ENCODE measurements at regions not wholly inside any gene's neighbourhood (a gene's known extent, or its start where the extent isn't known, plus 50 kb on each side); places are given as distances from the start of the nearest gene placed in this dataset.

GRCh38 chr2:67851016-67851415, 211.8 kb downstream of the C1D start:
- Mint-ChIP-seq H3K4me3 (no peak overlapping the region), H3K27me3 (ENCODE audit: low read depth in 3 of 3) (peaks cover 0 to 7% (median 5%) of the 10 kb centered on the region in 3 donors)
- no peak for DNase-seq

GRCh38 chr2:67851956-67852824, 210.6 kb downstream of the C1D start:
- H3K9ac ChIP-seq (ENCODE audit: insufficient read depth, low read length, poor library complexity, severe bottlenecking): no peak overlapping the region
- H3K4me3 ChIP-seq (replicated peaks in 1 of 3; ENCODE audit: low read depth in 2 of 3, low read length in 3 of 3): no peak overlapping the region
- intact Hi-C loops (cut with micrococcal nuclease): no loop called here
- no peaks in the 10 kb centered on the region for H3K36me3 ChIP-seq (replicated peaks in 1 of 2; ENCODE audit: control insufficient read depth in 1 of 2, insufficient read depth in 2 of 2, low read length in 2 of 2)
- no peak for DNase-seq
- no peaks in the 10 kb centered on the region for H3K4me1 Mint-ChIP-seq
- no peak overlapping the region for H3K27ac ChIP-seq (ENCODE audit: low read depth in 1 of 2, low read length in 2 of 2)
- no peak overlapping the region for H3K4me3 Mint-ChIP-seq
- H3K27me3 ChIP-seq (ENCODE audit: control insufficient read depth in 2 of 2, insufficient read depth in 2 of 2, low read length in 2 of 2): peaks cover 2% of the 10 kb centered on the region in 2 donors
- H2AFZ ChIP-seq (ENCODE audit: insufficient read depth, low read depth, low read length, poor library complexity, severe bottlenecking): no peak overlapping the region
- H3K36me3 Mint-ChIP-seq: no peaks in the 10 kb centered on the region
- no peaks in the 10 kb centered on the region for H3K4me1 ChIP-seq (ENCODE audit: control insufficient read depth in 1 of 2, insufficient read depth in 2 of 2, low read length in 2 of 2)
- peaks cover 0 to 7% (median 5%) of the 10 kb centered on the region in 3 donors for H3K27me3 Mint-ChIP-seq (ENCODE audit: low read depth in 3 of 3)
- no peaks in the 10 kb centered on the region for H4K20me1 ChIP-seq (ENCODE audit: insufficient read depth, low read length)
- no peaks in the 10 kb centered on the region for H3K9me3 ChIP-seq (replicated peaks in 1 of 2; ENCODE audit: control insufficient read depth in 1 of 2, insufficient read depth in 1 of 2, low read length in 2 of 2)
- TF ChIP-seq CTCF (IDR thresholded peaks at IDR 0.05): no peak
- H3K79me2 ChIP-seq (ENCODE audit: insufficient read depth, low read length): no peaks in the 10 kb centered on the region
- H3K4me2 ChIP-seq (replicated peaks; ENCODE audit: extremely low read depth, low read length, poor library complexity, severe bottlenecking): no peak overlapping the region
- no peak overlapping the region for H3K27ac Mint-ChIP-seq
- peaks cover 0 to 2% (median 0%) of the 10 kb centered on the region in 7 donors for H3K9me3 Mint-ChIP-seq
- 75% methylated on average over 3 of the region's 8 CpGs for WGBS (ENCODE audit: insufficient coverage)

More at GRCh38 chr2:67851016-67851415, 211.8 kb downstream of the C1D start:
- no peaks in the 10 kb centered on the region for H3K4me1 ChIP-seq (ENCODE audit: control insufficient read depth in 1 of 2, insufficient read depth in 2 of 2, low read length in 2 of 2)
- 93% methylated on average over 3 of the region's 3 CpGs for WGBS (ENCODE audit: insufficient coverage)
- Mint-ChIP-seq H3K27ac (no peak overlapping the region), H3K9me3 (no peaks in the 10 kb centered on the region), H3K36me3 (no peaks in the 10 kb centered on the region), H3K4me1 (peaks cover 2% of the 10 kb centered on the region)
- no peaks in the 10 kb centered on the region for H3K9me3 ChIP-seq (replicated peaks in 1 of 2; ENCODE audit: control insufficient read depth in 1 of 2, insufficient read depth in 1 of 2, low read length in 2 of 2)
- intact Hi-C loops (cut with micrococcal nuclease): no loop called here
- peaks cover 2% of the 10 kb centered on the region in 2 donors for H3K27me3 ChIP-seq (ENCODE audit: control insufficient read depth in 2 of 2, insufficient read depth in 2 of 2, low read length in 2 of 2)
- H3K79me2 ChIP-seq (ENCODE audit: insufficient read depth, low read length): no peaks in the 10 kb centered on the region
- H2AFZ ChIP-seq (ENCODE audit: insufficient read depth, low read depth, low read length, poor library complexity, severe bottlenecking): no peak overlapping the region
- no peak overlapping the region for H3K4me2 ChIP-seq (replicated peaks; ENCODE audit: extremely low read depth, low read length, poor library complexity, severe bottlenecking)
- no peaks in the 10 kb centered on the region for H4K20me1 ChIP-seq (ENCODE audit: insufficient read depth, low read length)
- no peaks in the 10 kb centered on the region for H3K36me3 ChIP-seq (replicated peaks in 1 of 2; ENCODE audit: control insufficient read depth in 1 of 2, insufficient read depth in 2 of 2, low read length in 2 of 2)
- no peak overlapping the region for H3K9ac ChIP-seq (ENCODE audit: insufficient read depth, low read length, poor library complexity, severe bottlenecking)
- H3K4me3 ChIP-seq (replicated peaks in 1 of 3; ENCODE audit: low read depth in 2 of 3, low read length in 3 of 3): no peak overlapping the region
- no peak for TF ChIP-seq CTCF (IDR thresholded peaks at IDR 0.05)
- H3K27ac ChIP-seq (ENCODE audit: low read depth in 1 of 2, low read length in 2 of 2): no peak overlapping the region
